DND-41 (cell line): ENCODE measurements at regions not wholly inside any gene's neighbourhood (a gene's known extent, or its start where the extent isn't known, plus 50 kb on each side); places are given as distances from the start of the nearest gene placed in this dataset.

Source experiments
- ATAC-seq: fragments of 200-7000 bp; cut with Tn5 transposase; 3 replicates; pipeline ENCODE4 v1.9.1; 2021; ENCODE audit warnings: low read depth; ENCODE audit not compliant: insufficient read depth
- DNase-seq: peaks from one replicate; pipeline ENCODE4 v3.0.0-alpha.2; 2020
- H2AFZ ChIP-seq: 2 replicates; pipeline ENCODE4 v1.6.0; 2012; ENCODE audit warnings: low read depth, low read length
- H3K27ac ChIP-seq: 2 replicates; pipeline ENCODE4 v1.5.1; 2012; ENCODE audit warnings: low read length, inconsistent platforms
- H3K27me3 ChIP-seq: fragments of 200-600 bp; sonication (generic); 2 replicates; pipeline ENCODE4 v1.6.0; 2012; ENCODE audit warnings: low read length, mild to moderate bottlenecking, inconsistent platforms; ENCODE audit not compliant: insufficient read depth, poor library complexity
- H3K36me3 ChIP-seq: 2 replicates; pipeline ENCODE4 v1.5.1; 2012; ENCODE audit warnings: low read length, inconsistent platforms; ENCODE audit not compliant: insufficient read depth
- H3K4me1 ChIP-seq: 2 replicates; pipeline ENCODE4 v1.5.1; 2012; ENCODE audit warnings: mild to moderate bottlenecking, low read length; ENCODE audit not compliant: insufficient read depth
- H3K4me2 ChIP-seq: 2 replicates; pipeline ENCODE4 v1.6.0; 2012; ENCODE audit warnings: mild to moderate bottlenecking, moderate library complexity, low read length, inconsistent platforms; ENCODE audit not compliant: insufficient read depth
- H3K4me3 ChIP-seq, 2 experiments: fragments of 200-600 bp in 1 of 2; shearing (Covaris generic) in 1 of 2; 2 replicates each; pipeline ENCODE4 v1.5.1; 2012 to 2016; ENCODE audit warnings: inconsistent platforms in 2 of 2, low read length in 2 of 2, mild to moderate bottlenecking in 2 of 2, low read depth in 1 of 2, moderate library complexity in 1 of 2
- H3K79me2 ChIP-seq: 2 replicates; pipeline ENCODE4 v1.6.0; 2012; ENCODE audit warnings: low read length, inconsistent platforms; ENCODE audit not compliant: insufficient read depth
- H3K9ac ChIP-seq: 2 replicates; pipeline ENCODE4 v1.6.0; 2012; ENCODE audit warnings: low read depth, mild to moderate bottlenecking, inconsistent platforms, low read length, moderate library complexity
- H3K9me3 ChIP-seq: 2 replicates; pipeline ENCODE4 v1.5.1; 2012; ENCODE audit warnings: low read length, moderate library complexity, mild to moderate bottlenecking, inconsistent platforms; ENCODE audit not compliant: insufficient read depth, severe bottlenecking
- H4K20me1 ChIP-seq: 2 replicates; pipeline ENCODE4 v1.6.0; 2012; ENCODE audit warnings: low read length; ENCODE audit not compliant: insufficient read depth
- EZH2 ChIP-seq: IDR thresholded peaks from 3 replicates; pipeline ENCODE4 v1.6.1; 2012; ENCODE audit warnings: borderline replicate concordance, low read depth, mild to moderate bottlenecking, moderate library complexity, low read length, inconsistent platforms; ENCODE audit not compliant: severe bottlenecking
- TF ChIP-seq, protein P1 (sequence below): IDR thresholded peaks from 2 replicates; pipeline ENCODE4 v1.5.1; 2012; ENCODE audit warnings: borderline replicate concordance, low read length, moderate library complexity, mild to moderate bottlenecking; ENCODE audit not compliant: poor library complexity, severe bottlenecking; ENCODE audit errors: extremely low read depth

DNA sequence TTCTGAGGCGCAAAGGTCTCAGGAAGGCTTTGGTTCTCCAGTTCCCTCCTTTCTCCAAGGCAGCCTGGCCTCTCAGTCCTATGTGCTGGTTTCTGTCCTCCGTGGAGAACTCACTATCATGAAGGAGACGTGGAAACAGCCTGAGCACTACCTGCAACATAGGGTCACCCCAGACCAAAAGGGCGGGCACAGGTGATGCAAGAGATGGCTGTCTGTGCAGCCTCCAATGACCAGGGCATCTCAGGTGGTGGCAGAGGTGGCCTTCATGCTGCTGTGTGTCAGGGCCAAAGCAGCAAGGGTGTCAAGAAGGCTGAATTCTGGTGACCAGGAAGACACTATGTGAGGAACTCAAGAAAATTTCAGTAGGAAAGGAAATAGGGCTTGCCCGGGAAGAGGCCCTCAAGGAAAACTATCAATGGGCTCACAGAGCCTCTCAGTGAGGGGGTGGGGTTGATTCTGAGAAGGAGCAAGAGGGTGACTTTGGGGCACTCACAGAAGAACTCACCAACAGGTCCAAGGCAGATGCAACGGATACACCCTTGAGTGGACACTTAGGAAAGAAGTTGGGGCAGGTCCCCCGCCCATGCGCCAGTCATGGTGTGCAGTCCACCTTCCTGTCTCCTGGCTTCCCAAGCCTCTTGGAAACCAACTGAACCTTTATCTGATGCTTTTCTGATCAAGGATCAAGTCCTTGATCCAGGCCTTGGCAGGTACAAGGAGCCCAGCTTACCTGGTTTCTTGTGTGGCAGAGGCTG lies 212.3 kb upstream of the B3GAT1 start:
- H3K4me2 ChIP-seq, result no peak overlapping the region
- no peaks in the 10 kb centered on the region for H3K4me1 ChIP-seq
- no peak overlapping the region for H3K9ac ChIP-seq
- DNase-seq (no peak), ATAC-seq (no peak)
- no peaks in the 10 kb centered on the region for H3K36me3 ChIP-seq
- H3K9me3 ChIP-seq, result no peaks in the 10 kb centered on the region
- H3K27me3 ChIP-seq, result no peaks in the 10 kb centered on the region
- H3K27ac ChIP-seq, result no peak overlapping the region
- no peaks in the 10 kb centered on the region for H4K20me1 ChIP-seq
- H3K79me2 ChIP-seq, result no peaks in the 10 kb centered on the region
- H2AFZ ChIP-seq, result no peak overlapping the region
- H3K4me3 ChIP-seq, result no peak overlapping the region
- TF ChIP-seq, protein P1, sequence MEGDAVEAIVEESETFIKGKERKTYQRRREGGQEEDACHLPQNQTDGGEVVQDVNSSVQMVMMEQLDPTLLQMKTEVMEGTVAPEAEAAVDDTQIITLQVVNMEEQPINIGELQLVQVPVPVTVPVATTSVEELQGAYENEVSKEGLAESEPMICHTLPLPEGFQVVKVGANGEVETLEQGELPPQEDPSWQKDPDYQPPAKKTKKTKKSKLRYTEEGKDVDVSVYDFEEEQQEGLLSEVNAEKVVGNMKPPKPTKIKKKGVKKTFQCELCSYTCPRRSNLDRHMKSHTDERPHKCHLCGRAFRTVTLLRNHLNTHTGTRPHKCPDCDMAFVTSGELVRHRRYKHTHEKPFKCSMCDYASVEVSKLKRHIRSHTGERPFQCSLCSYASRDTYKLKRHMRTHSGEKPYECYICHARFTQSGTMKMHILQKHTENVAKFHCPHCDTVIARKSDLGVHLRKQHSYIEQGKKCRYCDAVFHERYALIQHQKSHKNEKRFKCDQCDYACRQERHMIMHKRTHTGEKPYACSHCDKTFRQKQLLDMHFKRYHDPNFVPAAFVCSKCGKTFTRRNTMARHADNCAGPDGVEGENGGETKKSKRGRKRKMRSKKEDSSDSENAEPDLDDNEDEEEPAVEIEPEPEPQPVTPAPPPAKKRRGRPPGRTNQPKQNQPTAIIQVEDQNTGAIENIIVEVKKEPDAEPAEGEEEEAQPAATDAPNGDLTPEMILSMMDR, result no peak
- no peak for TF ChIP-seq EZH2

GRCh38 chr11:134623711-134624110 lies 211.7 kb upstream of the B3GAT1 start:
- peaks cover 6% of the 10 kb centered on the region; the same call in 1 of the 2 replicates for H3K4me1 ChIP-seq
- H3K4me2 ChIP-seq, result no peak overlapping the region
- ATAC-seq (no peak), DNase-seq (no peak)
- H3K36me3 ChIP-seq, result no peaks in the 10 kb centered on the region
- H4K20me1 ChIP-seq, result no peaks in the 10 kb centered on the region
- H3K9me3 ChIP-seq, result no peaks in the 10 kb centered on the region
- H3K9ac ChIP-seq, result no peak overlapping the region
- no peaks in the 10 kb centered on the region for H3K27me3 ChIP-seq
- no peak overlapping the region for H3K4me3 ChIP-seq
- H3K27ac ChIP-seq, result no peak overlapping the region
- TF ChIP-seq, protein P1, result no peak
- no peak for TF ChIP-seq EZH2
- no peaks in the 10 kb centered on the region for H3K79me2 ChIP-seq
- H2AFZ ChIP-seq, result no peak overlapping the region

DNA sequence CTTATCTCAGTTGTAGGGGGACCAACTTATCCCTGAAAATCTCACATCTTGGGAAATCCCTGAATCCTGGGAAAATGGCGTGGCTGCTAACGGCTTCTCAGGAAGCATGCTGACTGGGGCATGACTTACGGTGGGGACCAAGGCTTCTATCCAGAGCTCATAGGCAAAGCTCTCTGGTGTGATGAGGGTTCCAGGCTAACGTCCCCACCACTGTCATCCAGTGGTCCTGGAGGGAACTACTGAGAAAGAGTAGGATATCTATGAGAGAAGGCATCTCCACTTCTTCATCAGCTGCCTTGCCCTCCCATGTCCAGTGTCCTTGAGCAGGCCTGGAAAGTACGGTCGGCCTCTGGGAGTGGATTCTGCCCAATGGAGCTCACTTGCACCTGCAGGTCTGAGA lies 210.4 kb upstream of the B3GAT1 start:
- ATAC-seq (no peak), DNase-seq (no peak)
- H3K4me3 ChIP-seq, result no peak overlapping the region
- no peak overlapping the region for H3K27ac ChIP-seq
- H3K27me3 ChIP-seq, result no peaks in the 10 kb centered on the region
- no peaks in the 10 kb centered on the region for H3K79me2 ChIP-seq
- H4K20me1 ChIP-seq, result no peaks in the 10 kb centered on the region
- H3K36me3 ChIP-seq, result no peaks in the 10 kb centered on the region
- H3K9me3 ChIP-seq, result no peaks in the 10 kb centered on the region
- no peak for TF ChIP-seq EZH2
- TF ChIP-seq, protein P1, result no peak
- H3K4me1 ChIP-seq, result peaks cover 17% of the 10 kb centered on the region
- no peak overlapping the region for H2AFZ ChIP-seq
- no peak overlapping the region for H3K4me2 ChIP-seq
- H3K9ac ChIP-seq, result no peak overlapping the region
